ENCODE measurements at regions not wholly inside any gene's neighbourhood (a gene's known extent, or its start where the extent isn't known, plus 50 kb on each side); places are given as distances from the start of the nearest gene placed in this dataset.

GRCh38 chr14:38930022-38930421, 173.0 kb downstream of the SEC23A start:
- ChIA-PET CTCF (no interaction called here), POLR2A (ENCODE audit: unreplicated experiment) (no interaction called here)
- Histone ChIP-seq H3K4me3 (ENCODE audit: insufficient read depth, low read depth, low read length) (no peak overlapping the region), H3K14ac (replicated peaks; ENCODE audit: low read depth, low read length) (no peak overlapping the region), H3K23ac (ENCODE audit: low read depth, low read length) (no peak overlapping the region), H2BK15ac (ENCODE audit: low read depth, low read length) (no peak overlapping the region), H4K91ac (ENCODE audit: insufficient read depth, low read depth, low read length) (no peak overlapping the region), H2BK120ac (ENCODE audit: low read depth, low read length) (no peak overlapping the region), H3K79me1 (ENCODE audit: low read depth in 1 of 2, low read length in 2 of 2) (no peaks in the 10 kb centered on the region), H2AK9ac (replicated peaks; ENCODE audit: low read depth, low read length, poor library complexity) (no peak overlapping the region), H3K4me1 (ENCODE audit: control insufficient read depth, insufficient read depth, low read length) (no peaks in the 10 kb centered on the region), H3K9me3 (ENCODE audit: control insufficient read depth, insufficient read depth, low read length) (no peaks in the 10 kb centered on the region), H2BK20ac (ENCODE audit: low read depth, low read length) (no peak overlapping the region), H2AK5ac (ENCODE audit: low read depth, low read length) (no peak overlapping the region), H3K9me1 (ENCODE audit: insufficient read depth, low read length) (no peaks in the 10 kb centered on the region), H4K20me1 (ENCODE audit: insufficient read depth, low read length) (no peaks in the 10 kb centered on the region), H4K5ac (ENCODE audit: low read depth, low read length) (no peak overlapping the region), H2AFZ (replicated peaks; ENCODE audit: low read length, poor library complexity) (no peak overlapping the region), H3K56ac (ENCODE audit: extremely low read depth, insufficient read depth, low read length) (no peak overlapping the region), H4K8ac (ENCODE audit: low read depth in 2 of 2, low read length in 2 of 2) (no peak overlapping the region), H3K27me3 (ENCODE audit: control insufficient read depth, insufficient read depth, low read length) (no peaks in the 10 kb centered on the region), H2BK5ac (ENCODE audit: low read depth, low read length, poor library complexity, severe bottlenecking) (no peak overlapping the region), H3K18ac (ENCODE audit: low read depth, low read length) (no peak overlapping the region), H3K36me3 (ENCODE audit: control insufficient read depth, insufficient read depth, low read length) (no peaks in the 10 kb centered on the region), H3K27ac (ENCODE audit: insufficient read depth, low read length) (no peak overlapping the region), H3K4me2 (ENCODE audit: low read depth, low read length) (no peak overlapping the region), H3K4ac (ENCODE audit: low read depth, low read length) (no peak overlapping the region), H3K9ac (ENCODE audit: low read depth, low read length) (no peak overlapping the region)
- DNase-seq (no peak), ATAC-seq (ENCODE audit: low read depth) (no peak)
- no CpG with 5 or more reads among the region's 3 CpGs for WGBS, 2 experiments (ENCODE audit: extremely low coverage in 2 of 2, insufficient read length in 1 of 2)
- in situ Hi-C loops (cut with MboI; ENCODE audit: low sequenced_read_pairs) (no loop called here), intact Hi-C loops (cut with micrococcal nuclease) (no loop called here), dilution Hi-C loops (cut with HindIII; ENCODE audit: low sequenced_read_pairs, unreplicated experiment) (no loop called here)
- BruUV-seq (replicated peaks) = no TSS peak
- TF ChIP-seq NFE2L2 (IDR thresholded peaks at IDR 0.05; ENCODE audit: low read depth, low read length) = no peak
- peak; percentile 60 for TF ChIP-seq MAFK (IDR thresholded peaks at IDR 0.05; ENCODE audit: low read depth, low read length)
